SIG-M5 treated with dmso at 0.1 percent for 504 hours (cell line): ENCODE measurements at regions not wholly inside any gene's neighbourhood (a gene's known extent, or its start where the extent isn't known, plus 50 kb on each side); places are given as distances from the start of the nearest gene placed in this dataset.
"Not testable (repeated sequence)": the region's sequence is repeated elsewhere in the genome, so short reads cannot be mapped to it uniquely, and the experiment has no call there.

Experiments used
- DNase-seq: peaks from one replicate; lab custom pipeline; 2025; ENCODE audit not compliant: unreplicated experiment; lab: John Stamatoyannopoulos, UW

DNA sequence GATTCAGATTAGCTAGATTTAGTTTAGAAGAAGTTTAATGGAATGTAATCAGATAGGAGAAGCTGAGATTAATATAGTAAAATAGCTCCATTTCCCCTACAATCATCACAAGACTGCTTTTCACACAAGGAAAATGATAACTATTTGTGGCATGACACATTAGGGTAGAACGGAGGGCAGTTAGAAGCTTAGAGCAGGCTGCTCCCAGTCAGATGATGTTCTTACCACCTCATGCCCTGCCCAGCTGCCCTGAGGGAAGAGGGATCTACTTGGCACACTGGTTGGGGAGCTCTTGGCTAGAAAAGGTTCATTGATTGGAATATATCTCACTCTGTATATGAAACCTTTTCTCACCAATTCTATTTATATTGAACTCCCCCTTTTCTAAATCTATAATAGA is 180.7 kb upstream of the IL15 start:
- no peak for DNase-seq

DNA sequence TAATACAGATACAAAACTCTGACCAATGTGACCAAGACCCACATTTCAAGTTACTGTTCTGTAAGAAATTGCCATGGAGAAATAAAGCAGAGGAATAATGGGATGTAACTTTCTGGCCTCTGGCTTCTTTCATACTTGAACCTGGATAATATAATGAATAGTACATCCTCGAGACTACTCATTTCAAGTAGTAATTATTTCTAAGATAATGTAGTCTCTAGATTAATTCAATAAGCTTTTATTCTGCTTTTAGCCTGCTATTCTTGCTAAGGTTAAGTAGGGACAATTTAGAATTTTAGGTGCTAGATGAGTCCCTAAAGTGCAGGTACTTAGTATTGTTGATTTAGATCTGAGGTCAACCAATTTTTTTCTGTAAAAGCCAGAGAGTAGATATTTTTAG is 178.7 kb upstream of the IL15 start:
- DNase-seq: no peak

DNA sequence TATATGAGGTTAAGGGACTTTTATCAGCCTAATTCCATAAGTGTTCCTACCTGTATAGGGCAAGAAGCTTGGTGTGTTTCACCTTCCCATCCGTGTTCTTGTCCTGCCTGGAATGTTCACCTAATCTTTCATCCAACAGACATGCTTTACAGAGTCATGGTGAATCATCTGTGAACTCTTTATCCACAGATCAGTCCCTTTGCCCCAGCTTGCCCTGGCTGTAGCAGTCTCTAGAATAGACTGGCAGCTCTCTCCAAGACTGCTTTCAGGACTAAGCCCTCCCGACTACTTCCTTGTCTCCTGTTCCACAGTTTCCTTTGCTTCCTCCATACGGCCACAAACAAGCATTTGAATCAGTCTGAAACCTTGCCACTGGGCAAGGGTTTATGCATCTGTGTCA is 177.9 kb upstream of the IL15 start:
- DNase-seq: no peak

DNA sequence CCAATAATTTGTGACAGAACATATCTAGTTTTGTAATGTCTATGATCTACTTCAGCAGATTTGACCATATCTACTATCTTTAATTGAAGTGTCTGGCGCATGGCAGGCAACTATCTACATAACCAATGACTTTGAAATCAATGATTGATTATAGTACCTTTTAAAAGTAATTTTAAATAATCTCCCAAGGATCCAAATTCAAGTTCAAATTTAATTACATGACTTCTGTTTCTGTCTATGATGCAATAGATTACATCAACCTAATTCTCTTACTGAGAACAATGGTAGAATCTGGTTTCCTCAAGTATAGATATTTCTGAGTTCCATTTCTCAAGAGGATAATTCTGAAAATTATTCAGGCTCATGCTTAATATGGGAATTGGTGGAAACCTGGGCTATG is 177.4 kb upstream of the IL15 start:
- DNase-seq: no peak

DNA sequence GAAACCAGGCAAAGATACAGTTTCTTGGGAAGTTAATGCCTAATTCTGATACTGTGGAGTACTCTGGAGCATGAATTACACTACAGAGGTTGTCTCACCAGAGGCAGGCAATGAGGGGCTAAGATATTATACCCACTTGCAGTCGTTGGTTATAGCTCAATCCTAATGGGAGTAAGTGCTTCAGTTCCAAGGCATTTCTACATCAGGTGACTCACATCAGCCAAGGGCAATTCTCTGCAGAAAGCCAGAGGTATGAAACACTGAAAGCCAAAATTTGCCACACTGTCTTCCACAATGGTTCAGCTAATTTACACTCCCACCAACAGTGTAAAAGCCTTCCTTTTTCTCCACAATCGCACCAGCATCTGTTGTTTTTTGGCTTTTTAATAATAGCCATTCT is 174.0 kb upstream of the IL15 start:
- DNase-seq: no peak

DNA sequence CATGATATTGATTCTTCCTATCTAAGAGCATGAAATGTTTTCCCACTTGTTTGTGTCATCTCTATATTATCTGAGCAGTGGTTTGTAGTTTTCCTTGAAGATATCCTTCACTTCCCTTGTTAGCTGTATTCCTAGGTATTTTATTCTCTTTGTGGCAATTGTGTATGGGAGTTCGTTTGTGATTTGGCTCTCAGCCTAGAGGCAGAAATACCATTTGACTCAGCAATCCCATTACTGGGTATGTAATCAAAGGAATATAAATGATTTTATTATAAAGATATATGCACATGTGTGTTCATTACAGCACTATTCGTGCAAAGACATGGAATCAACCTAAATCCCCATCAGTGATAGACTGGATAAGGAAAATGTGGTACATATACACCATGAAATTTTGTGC is 172.7 kb upstream of the IL15 start:
- no peak for DNase-seq

DNA sequence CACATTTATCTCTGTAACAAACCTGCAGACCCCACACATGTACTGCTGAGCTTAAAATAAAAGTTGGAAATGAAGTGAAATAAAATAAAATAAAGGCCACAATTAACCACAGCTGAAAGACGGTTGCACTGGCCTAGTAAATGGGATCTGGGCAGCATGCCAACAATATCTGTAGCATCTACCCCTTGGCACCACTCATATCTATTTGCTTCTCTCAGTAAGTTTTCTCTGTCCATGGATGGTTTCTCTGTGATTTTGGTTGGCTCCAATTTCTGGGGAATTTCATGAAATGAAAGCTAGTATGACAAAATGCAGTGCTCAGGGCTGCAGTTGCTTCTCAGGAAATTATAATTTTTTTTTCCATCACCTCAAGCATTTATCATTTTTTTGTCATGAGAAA is 172.0 kb upstream of the IL15 start:
- no peak for DNase-seq

DNA sequence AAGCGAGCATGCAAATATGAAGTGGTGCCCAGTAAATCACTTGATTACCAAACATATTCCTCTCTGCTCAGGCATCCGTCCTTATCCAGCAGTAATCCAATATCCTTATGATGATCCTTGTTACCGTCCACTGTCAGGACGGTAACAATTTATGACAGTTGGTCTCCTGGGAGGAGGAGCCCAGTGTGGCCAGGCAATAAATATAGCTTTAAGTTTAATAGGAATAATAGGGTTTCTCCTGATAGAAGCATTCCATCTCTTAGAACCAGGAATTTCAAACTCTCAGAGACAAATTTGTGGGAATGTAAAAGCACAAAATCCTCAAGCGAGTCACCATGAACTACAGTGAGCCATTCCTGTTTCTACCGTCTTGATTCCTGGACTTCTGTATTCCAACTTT is 171.2 kb upstream of the IL15 start:
- no peak for DNase-seq

DNA sequence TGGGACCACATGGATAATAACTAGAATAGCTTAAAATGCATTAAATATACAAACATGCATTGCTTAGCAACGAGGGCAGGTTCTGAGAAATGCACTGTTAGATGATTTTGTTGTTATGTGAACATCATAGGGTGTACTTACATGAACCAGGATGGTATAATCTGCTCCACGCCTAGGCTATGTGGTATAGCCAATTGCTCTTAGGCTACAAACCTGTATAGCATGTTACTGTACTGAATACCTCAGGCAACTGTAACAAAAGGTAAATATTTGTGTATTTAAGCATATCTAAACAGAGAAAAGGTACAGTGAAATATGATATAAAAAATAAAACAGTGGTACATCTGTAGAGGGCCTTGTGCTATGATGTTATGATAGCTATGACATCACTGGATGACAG is 169.2 kb upstream of the IL15 start:
- no peak for DNase-seq

DNA sequence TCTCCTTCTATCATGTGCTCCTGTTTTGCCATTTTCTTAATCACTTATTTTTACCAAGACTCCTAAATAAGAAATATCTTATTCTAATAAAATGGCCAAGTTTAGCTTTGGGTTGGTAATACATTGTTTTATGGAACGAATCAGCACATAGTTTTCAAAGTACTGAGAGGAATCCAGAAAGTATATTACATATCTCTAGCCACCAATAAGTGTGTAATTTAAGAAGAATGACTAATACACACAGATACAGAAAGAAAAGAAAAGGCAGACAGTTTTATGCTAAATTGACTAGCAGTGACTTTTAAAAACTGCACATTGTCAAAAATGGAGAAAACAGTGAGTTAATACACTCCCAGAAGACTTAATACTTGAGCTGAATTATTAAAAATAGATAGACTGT is 167.0 kb upstream of the IL15 start:
- DNase-seq: no peak

DNA sequence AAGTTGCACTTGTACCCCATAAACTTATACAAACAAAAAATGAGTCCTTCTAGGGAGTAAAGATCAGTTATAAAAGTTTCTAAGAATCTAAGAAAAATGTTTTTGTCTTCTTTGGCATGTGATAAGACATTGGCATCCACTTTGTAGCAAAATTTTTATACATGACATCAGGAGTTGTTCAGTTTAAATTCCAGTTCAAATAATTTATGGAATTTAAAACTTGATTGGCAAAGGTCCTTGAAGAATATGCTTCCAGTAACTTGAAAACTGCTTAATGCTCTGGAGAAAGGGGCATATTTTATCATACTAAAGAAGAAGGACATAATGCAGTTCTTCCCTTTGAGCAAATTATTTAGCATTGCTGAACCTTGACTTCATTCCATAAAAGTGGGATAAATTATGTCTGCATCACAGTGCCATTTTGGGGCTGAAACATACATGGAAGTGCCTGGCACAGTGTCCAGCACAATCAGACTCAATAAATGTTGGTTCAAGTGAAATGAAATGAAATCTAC is 163.3 kb upstream of the IL15 start:
- DNase-seq: no peak

DNA sequence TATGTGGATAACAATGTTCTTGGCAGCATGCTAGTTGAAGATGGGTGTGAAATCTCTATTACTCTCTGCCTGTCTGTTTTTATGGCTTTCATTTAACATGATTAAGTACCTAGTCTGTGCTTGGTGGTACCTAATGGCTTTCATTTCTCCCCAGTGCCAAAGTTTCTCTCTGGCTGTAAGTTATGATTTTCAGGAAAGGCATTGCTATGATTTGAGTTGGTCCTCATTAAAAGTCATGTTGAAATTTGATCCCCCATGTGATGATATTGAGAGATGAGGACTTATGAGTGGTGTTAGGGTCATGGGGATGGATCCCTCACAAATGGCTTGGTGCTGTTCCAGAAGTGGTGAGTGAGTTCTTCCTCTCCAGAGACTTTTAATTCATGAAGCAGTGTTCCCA is 162.4 kb upstream of the IL15 start:
- DNase-seq: no peak

DNA sequence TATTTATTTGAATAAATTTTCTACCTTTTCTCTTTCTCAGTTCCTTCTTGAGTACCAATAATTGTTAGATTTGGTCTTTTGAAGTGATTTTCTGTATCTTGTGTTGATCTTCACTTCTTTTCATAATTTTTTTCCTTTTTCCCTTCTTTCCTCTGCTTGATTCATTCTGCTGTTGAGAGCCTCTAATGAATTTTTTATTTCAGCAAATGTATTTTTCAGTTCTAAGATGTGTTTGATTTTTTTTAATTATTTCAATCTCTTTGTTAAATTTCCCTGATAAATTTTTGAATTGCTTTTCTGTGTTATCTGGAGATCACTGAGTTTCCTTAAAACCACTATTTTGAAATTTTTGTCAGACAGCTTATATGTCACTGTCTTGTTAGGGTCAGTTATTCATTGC is 155.4 kb upstream of the IL15 start:
- DNase-seq: no peak

DNA sequence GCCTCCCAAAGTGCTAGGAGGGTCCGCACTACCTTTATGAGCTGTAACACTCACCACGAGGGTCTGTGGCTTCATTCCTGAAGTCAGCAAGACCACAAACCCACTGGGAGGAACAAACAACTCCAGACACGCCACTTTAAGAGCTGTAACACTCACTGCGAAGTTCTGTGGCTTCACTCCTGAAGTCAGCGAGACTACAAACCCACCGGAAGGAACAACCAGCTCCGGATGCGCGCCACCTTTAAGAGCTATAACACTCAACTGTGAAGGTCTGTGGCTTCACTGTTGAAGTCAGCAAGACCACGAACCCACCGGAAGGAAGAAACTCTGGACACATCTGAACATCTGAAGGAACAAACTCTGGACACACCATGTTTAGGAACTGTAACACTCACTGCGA is 152.1 kb upstream of the IL15 start:
- DNase-seq: not testable (repeated sequence)

DNA sequence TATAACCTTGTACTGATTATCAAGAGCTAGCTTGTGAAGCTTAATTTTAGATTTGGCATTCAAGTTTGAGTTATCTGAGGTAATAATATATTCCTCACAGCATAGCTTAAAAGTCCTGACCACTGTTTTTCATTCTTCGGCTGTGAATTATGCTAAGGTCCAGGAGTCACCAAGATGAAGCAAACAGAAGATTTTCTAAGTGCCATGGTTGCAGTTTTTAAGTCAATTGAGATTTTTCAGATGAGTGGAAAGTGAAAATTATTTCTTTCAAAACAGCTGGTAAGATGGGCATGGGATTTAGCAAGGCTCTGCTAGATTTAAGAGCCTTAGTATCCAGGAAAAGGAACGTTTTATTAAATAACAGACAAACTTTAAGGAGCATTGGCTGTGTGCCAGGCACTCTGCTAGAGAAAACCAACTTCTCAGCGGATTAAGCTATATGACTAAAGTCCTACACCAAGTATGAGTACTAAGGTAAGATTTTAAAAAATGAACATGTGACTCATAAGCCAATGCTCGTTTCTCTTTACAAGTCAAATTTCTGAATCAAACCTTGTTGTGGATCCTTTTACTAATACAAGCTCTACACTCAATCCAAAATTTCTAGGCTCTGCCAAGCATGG is 149.9 kb upstream of the IL15 start:
- no peak for DNase-seq

DNA sequence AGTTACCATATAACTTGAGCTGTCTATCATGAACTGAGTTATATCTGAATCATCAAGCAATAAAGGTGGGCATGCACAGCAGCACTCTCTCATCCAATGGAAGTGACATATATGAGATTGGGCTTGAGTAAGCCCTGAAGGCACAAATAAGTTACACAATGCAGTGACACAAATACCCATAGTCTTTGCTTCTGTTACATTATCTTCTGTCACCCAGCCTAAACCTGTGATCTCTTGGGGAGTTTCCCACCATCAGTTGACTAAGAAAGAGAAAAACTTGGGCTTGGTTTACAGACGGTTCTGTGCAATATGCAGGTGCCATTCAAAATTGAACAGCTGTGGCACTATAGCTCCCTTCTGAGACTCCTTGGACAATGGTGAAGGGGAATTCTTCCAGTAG is 138.8 kb upstream of the IL15 start:
- no peak for DNase-seq

DNA sequence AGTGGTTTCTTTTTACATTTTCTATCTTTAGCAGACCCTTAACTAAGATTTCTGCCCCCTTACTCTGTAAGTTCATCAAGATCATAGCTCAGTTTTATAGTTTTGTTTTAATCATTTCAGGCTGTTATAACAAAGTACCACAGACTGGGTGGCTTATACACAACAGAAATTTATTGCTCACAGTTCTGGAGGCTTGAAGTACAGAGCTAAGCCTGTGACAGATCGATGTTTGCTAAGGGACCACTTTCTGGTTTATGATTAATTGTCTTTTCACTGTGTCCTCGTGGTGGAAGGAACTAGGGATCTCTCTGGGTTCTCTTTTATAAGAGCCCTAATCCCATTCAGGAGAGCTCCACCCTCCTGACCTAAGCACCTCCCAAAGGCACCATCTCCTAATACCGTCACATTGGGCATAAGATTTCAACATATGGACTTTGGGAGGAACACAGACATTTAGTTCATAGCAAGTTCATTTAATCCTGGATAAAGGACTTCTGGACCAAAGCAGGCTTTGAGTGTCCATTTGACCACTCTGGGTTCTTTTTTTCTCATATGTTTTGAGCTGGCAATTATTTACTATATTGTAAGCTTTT is 137.0 kb upstream of the IL15 start:
- DNase-seq: no peak

DNA sequence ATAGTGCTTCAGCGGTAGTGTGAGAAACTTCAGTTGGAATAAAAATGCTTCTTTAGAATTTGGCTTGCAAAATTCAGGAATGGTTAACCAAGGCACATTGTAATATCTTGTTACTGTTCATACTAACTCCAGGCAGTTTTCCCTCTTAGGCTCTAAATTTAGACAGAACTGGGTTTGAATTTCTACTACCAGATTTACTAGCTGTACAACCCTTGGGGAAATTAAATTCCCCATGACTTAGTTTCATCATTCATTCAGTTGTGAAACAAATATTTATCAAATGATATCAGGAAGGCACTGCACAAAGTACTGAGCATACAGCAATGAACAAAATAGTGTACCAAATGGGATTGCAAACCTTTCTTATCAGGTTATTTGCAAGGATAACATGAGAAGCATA is 135.0 kb upstream of the IL15 start:
- no peak for DNase-seq

DNA sequence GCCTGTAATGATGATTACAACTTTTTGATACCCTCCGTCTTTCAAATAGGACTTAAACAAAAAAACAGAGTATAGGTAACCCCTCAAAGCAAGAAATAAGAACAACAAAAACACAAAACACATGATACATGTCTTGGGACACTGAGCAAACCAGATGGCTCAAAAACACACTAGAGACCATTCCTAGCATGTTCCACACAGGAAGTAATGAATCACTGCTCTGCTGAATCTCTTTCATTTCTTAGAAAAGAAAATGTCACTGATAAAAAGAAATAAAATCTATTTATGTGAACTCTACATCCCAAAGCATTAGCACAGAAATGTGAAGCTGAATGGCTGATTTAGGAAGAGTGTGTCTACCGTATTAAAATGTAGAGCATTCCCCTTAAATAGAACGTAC is 134.5 kb upstream of the IL15 start:
- DNase-seq: no peak

DNA sequence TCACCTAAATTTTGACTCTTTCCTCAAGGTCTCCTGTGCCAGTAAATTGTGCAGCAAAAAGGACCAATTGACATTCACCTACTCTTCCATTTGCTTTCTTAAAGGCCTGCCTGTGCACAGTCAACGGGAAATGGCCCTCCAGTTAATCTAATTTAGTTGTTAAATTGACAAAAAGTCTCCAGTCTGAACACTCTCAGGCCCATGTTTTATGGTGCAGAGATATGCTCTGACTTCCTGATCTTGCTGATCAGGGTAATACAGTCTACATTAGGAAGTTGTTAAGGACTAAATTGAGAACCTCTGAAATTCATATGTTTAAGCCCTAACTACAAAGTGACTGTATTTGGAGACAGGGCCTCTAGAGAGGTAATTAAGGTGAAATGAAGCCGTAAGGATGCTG is 133.6 kb upstream of the IL15 start:
- no peak for DNase-seq

DNA sequence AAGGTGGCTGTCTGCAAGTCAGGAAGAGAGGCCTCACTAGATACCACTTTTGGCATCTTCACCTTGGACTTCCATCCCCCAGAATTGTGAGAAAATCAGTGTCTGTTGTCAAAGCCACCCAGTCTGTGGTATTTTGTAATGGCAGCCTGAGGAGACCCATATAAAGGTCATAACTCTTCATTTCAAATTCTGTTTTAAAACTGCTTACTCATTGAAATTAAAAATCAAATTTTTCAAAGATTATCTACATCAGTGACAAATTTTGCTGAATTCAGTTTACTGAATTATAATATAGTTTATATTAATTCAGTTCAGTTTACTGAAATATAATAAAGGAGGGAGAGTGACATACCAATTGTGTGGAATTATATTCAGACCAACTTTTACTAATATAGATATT is 133.1 kb upstream of the IL15 start:
- DNase-seq: no peak

DNA sequence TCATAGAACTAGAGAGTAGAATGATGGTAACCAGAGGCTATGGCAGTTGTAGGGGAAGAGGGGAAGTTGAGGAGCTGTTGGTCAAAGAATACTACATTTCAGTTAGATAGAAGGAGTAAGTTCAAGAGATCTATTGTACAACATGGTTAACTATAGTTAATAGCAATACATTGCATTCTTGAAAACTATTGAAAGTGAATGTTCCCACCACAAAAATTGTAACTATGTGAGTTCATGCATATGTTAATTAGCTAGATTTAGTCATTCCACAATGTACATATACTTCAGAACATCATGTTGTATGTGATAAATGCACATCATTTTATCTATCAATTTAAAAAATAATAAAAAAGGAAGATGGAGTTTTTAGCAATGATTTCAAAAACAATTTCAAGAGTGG is 125.3 kb upstream of the IL15 start:
- DNase-seq: no peak

DNA sequence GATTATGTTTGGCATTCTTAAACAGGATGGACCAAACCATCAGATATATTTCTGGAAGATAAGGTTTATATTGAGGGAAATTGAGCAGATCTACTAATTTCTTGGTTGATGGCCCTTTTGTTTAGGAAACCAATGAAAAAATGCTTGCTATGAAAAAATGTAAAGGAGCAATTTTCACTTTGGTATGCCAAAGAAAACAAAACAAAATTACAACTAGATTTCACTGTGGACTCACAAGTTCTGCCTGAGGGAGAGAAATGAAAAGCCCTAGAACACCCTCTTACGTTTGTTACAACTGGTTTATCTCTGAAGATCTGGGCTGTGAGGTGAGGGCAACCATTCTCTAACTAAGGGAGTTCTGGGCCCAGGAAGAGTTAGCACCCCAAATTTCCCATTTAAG is 122.5 kb upstream of the IL15 start:
- no peak for DNase-seq
